B cell (primary cell): ENCODE measurements at regions not wholly inside any gene's neighbourhood (a gene's known extent, or its start where the extent isn't known, plus 50 kb on each side); places are given as distances from the start of the nearest gene placed in this dataset.

Experiments
- ATAC-seq: fragments of 200-7000 bp; cut with Tn5 transposase; one replicate; pipeline ENCODE4 v1.10.0; 2021; ENCODE audit warnings: low read depth, mild to moderate bottlenecking, moderate number of reproducible peaks, moderate library complexity
- CTCF ChIA-PET: fragments of 350-600 bp; sonication (Branson Sonifier 250); formaldehyde crosslinking; loops from one replicate; lab custom pipeline; 2021; ENCODE audit warnings: antibody characterized with exemption, inconsistent platforms; lab: Charles Lee
- POLR2A ChIA-PET: fragments of 350-600 bp; sonication (Branson Sonifier 250); formaldehyde crosslinking; loops from one replicate; lab custom pipeline; 2021; ENCODE audit warnings: antibody characterized with exemption; lab: Charles Lee
- DNase-seq: peaks from one replicate; pipeline ENCODE4 v3.0.0; 2013
- H2AFZ ChIP-seq: 2 replicates; pipeline ENCODE4 v1.6.1; 2012; ENCODE audit warnings: mild to moderate bottlenecking, low read depth, low read length; ENCODE audit not compliant: insufficient read depth, poor library complexity, severe bottlenecking
- H3K27ac ChIP-seq, 2 donors: 1 replicate in 1 of 2; 2 replicates in 1 of 2; pipeline ENCODE4 v1.5.1; 2012 to 2013; ENCODE audit warnings: low read length in 2 of 2, mild to moderate bottlenecking in 2 of 2, moderate library complexity in 1 of 2
- H3K27me3 ChIP-seq, 4 experiments: fragments of 200-600 bp in 1 of 4; sonication (generic) in 1 of 4; replicated peaks in 1 of 4; 1 replicate in 2 of 4; 2 replicates in 2 of 4; pipeline versions ENCODE4 v1.6.1 to v1.7.0; 2013 to 2016; ENCODE audit warnings: low read length in 3 of 4, mild to moderate bottlenecking in 2 of 4, mixed read lengths in 1 of 4, moderate library complexity in 1 of 4; ENCODE audit not compliant: insufficient read depth in 4 of 4, control insufficient read depth in 3 of 4; ENCODE audit errors: control extremely low read depth in 1 of 4
- H3K36me3 ChIP-seq, 2 experiments: replicated peaks in 1 of 2; 1 replicate in 1 of 2; 2 replicates in 1 of 2; pipeline versions ENCODE4 v1.6.1 to v1.7.1; 2013; ENCODE audit warnings: low read length in 1 of 2; ENCODE audit not compliant: insufficient read depth in 2 of 2, control insufficient read depth in 1 of 2; ENCODE audit errors: control extremely low read depth in 1 of 2, extremely low read depth in 1 of 2
- H3K4me1 ChIP-seq, 2 donors: fragments of 200-600 bp in 1 of 2; sonication (generic) in 1 of 2; 1 replicate in 1 of 2; 2 replicates in 1 of 2; pipeline versions ENCODE4 v1.5.1 to v1.6.1; 2013 to 2017; ENCODE audit warnings: low read length in 2 of 2; ENCODE audit not compliant: control insufficient read depth in 2 of 2, insufficient read depth in 2 of 2
- H3K4me2 ChIP-seq: replicated peaks from 2 replicates; pipeline ENCODE3; 2012; ENCODE audit warnings: mild to moderate bottlenecking, low read depth, low read length; ENCODE audit not compliant: poor library complexity, severe bottlenecking
- H3K4me3 ChIP-seq, 5 experiments: fragments of 200-600 bp in 1 of 5; sonication (generic) in 1 of 5; 1 replicate in 3 of 5; 2 replicates in 2 of 5; pipeline versions ENCODE4 v1.5.1 to v1.7.0; 2011 to 2016; ENCODE audit warnings: low read length in 4 of 5, mild to moderate bottlenecking in 4 of 5, low read depth in 2 of 5, control low read depth in 1 of 5, moderate library complexity in 1 of 5; ENCODE audit not compliant: insufficient read depth in 1 of 5; ENCODE audit errors: control extremely low read depth in 1 of 5, extremely low read depth in 1 of 5
- H3K79me2 ChIP-seq: fragments of 200-600 bp; sonication (generic); one replicate; pipeline ENCODE4 v1.6.0; 2016; ENCODE audit warnings: low read length; ENCODE audit not compliant: control insufficient read depth, insufficient read depth
- H3K9ac ChIP-seq: fragments of 200-600 bp; sonication (generic); 2 replicates; pipeline ENCODE4 v1.6.1; 2017; ENCODE audit warnings: mild to moderate bottlenecking, low read length, moderate library complexity
- H3K9me3 ChIP-seq, 3 donors: one replicate each; pipeline versions ENCODE4 v1.6.1 to v1.7.1; 2013; ENCODE audit warnings: low read length in 2 of 3; ENCODE audit not compliant: control insufficient read depth in 2 of 3, insufficient read depth in 1 of 3; ENCODE audit errors: control extremely low read depth in 1 of 3
- H4K20me1 ChIP-seq: 2 replicates; pipeline ENCODE4 v1.6.0; 2012; ENCODE audit warnings: mild to moderate bottlenecking, low read length; ENCODE audit not compliant: insufficient read depth, control insufficient read depth, poor library complexity, severe bottlenecking
- H3K27ac Mint-ChIP-seq: one replicate; pipeline ENCODE4 v1.8.0; 2021; ENCODE audit warnings: mixed read lengths
- H3K27me3 Mint-ChIP-seq: one replicate; pipeline ENCODE4 v1.8.0; 2021; ENCODE audit warnings: mixed read lengths
- H3K4me1 Mint-ChIP-seq: one replicate; pipeline ENCODE4 v1.8.0; 2021; ENCODE audit warnings: mixed read lengths
- H3K4me3 Mint-ChIP-seq: one replicate; pipeline ENCODE4 v1.8.0; 2021; ENCODE audit warnings: mixed read lengths
- H3K9me3 Mint-ChIP-seq: one replicate; pipeline ENCODE4 v1.8.0; 2022; ENCODE audit warnings: mixed read lengths; ENCODE audit not compliant: insufficient read depth
- CTCF ChIP-seq: fragments of 200-600 bp; IDR thresholded peaks from one replicate; pipeline ENCODE4 v1.8.0; 2022; ENCODE audit warnings: antibody characterized with exemption, mild to moderate bottlenecking
- EZH2 ChIP-seq: IDR thresholded peaks from 2 replicates; pipeline ENCODE4 v1.6.1; 2012; ENCODE audit warnings: borderline replicate concordance, low read depth, mild to moderate bottlenecking, moderate library complexity, low read length; ENCODE audit not compliant: insufficient read depth, poor library complexity, severe bottlenecking
- WGBS: methylation state at CpG from one replicate; pipeline ENCODE4 v1.1.5; 2013; ENCODE audit warnings: missing lambda C conversion rate; ENCODE audit not compliant: insufficient coverage; 5-methylcytosine and 5-hydroxymethylcytosine counted together
- intact Hi-C: fragments of 100-400 bp; cut with micrococcal nuclease; formaldehyde crosslinking; loops from one replicate; pipeline ENCODE4 v1.10.0; 2022

DNA sequence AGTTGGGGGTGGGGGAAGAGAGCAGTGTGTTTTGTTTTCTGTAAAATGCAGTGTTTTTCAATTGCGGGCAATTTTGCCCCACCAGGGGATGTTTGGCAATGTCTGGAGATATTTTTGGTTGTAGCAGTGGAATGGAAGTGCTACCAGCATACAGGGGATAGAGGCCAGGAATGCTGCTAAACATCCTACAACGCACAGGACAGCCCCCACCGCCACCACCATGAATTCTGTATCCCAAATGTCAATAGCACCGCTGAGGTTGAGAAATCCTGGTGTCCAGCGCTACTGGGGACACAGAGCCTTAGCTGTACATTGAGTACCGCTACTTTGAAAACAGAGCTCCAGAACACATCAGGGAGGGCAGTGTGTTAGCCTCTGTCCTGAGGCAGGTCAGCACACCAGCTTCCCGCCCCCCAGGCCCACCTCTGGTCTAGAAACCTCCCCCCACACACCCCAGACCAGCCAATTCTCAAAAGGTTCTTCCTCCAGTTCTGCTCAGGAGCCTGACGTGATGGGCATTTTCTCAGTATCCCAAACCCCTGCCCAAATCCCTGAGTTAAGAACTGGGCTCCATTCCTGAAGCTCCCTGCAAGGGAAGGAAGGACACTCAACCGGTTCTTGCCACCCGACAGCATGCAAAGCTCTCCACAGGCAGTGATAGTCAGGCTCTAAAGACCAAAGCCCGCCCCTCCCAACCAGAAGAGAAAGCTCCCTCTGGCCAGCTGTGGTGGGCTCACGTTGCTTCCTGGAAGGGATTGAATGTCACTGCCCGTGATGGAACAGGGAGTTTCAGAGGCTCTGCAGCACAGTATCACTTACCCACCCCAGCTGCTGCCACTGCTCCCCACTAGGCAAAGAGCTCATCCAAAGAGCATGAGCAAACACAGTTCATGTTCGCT, 321.5 kb upstream of the JARID2 start:
- Histone ChIP-seq H3K79me2 (no peaks in the 10 kb centered on the region), H4K20me1 (no peaks in the 10 kb centered on the region), H3K27ac (no peak overlapping the region), H3K4me3 (no peak overlapping the region), H3K4me2 (no peak overlapping the region), H2AFZ (no peak overlapping the region), H3K9me3 (no peaks in the 10 kb centered on the region), H3K4me1 (peaks cover 13 to 20% of the 10 kb centered on the region in 2 donors), H3K36me3 (no peaks in the 10 kb centered on the region), H3K27me3 (no peaks in the 10 kb centered on the region), H3K9ac (no peak overlapping the region)
- POLR2A ChIA-PET = interaction anchor here (0.7 kb wide), 1 partner anchor 514 kb away, joined by 5 read pairs; no protein-coding TSS in a partner anchor
- H3K4me1 Mint-ChIP-seq = peaks cover 19% of the 10 kb centered on the region
- no peak overlapping the region for H3K27ac Mint-ChIP-seq
- CTCF ChIA-PET = interaction anchor here (0.5 kb wide), 1 partner anchor 18 kb away, joined by 4 read pairs; no protein-coding TSS in a partner anchor
- H3K27me3 Mint-ChIP-seq = no peaks in the 10 kb centered on the region
- DNase-seq (no peak), ATAC-seq (no peak)
- TF ChIP-seq EZH2 (no peak), CTCF (no peak)
- H3K9me3 Mint-ChIP-seq = no peaks in the 10 kb centered on the region
- intact Hi-C loops = no loop called here
- 91% methylated on average over 12 of the region's 14 CpGs for WGBS
- H3K4me3 Mint-ChIP-seq = no peak overlapping the region

GRCh38 chr6:14925025-14925698, 320.7 kb upstream of the JARID2 start:
- Histone ChIP-seq H3K27ac (no peak overlapping the region), H3K27me3 (no peaks in the 10 kb centered on the region), H3K4me2 (no peak overlapping the region), H3K79me2 (no peaks in the 10 kb centered on the region), H4K20me1 (no peaks in the 10 kb centered on the region), H3K9me3 (no peaks in the 10 kb centered on the region), H3K4me1 (peaks cover 13 to 24% of the 10 kb centered on the region in 2 donors), H3K36me3 (no peaks in the 10 kb centered on the region), H3K9ac (no peak overlapping the region), H2AFZ (no peak overlapping the region), H3K4me3 (no peak overlapping the region)
- TF ChIP-seq EZH2 = no peak
- DNase-seq (no peak), ATAC-seq (no peak)
- peaks cover 21% of the 10 kb centered on the region for H3K4me1 Mint-ChIP-seq
- H3K9me3 Mint-ChIP-seq = no peaks in the 10 kb centered on the region
- H3K27me3 Mint-ChIP-seq = no peaks in the 10 kb centered on the region
- no peak overlapping the region for H3K4me3 Mint-ChIP-seq
- intact Hi-C loops = no loop called here
- WGBS = 100% methylated on average over 1 of the region's 5 CpGs
- ChIA-PET CTCF (interaction anchor here (0.5 kb wide), 1 partner anchor 17 kb away, joined by 4 read pairs; no protein-coding TSS in a partner anchor), POLR2A (interaction anchor here (0.7 kb wide), 1 partner anchor 514 kb away, joined by 5 read pairs; no protein-coding TSS in a partner anchor)
- H3K27ac Mint-ChIP-seq = no peak overlapping the region
